IMR-90 (cell line): ENCODE measurements at regions not wholly inside any gene's neighbourhood (a gene's known extent, or its start where the extent isn't known, plus 50 kb on each side); places are given as distances from the start of the nearest gene placed in this dataset.

ENCODE experiments used
- ATAC-seq: fragments of 200-7000 bp; cut with Tn5 transposase; 2 replicates; pipeline ENCODE4 v1.9.1; 2020; ENCODE audit warnings: low read depth, mild to moderate bottlenecking, moderate library complexity
- BruUV-seq: library from RNA; stranded (reverse); fragments of 400-500 nt; replicated peaks from 2 replicates; lab custom pipeline; 2021; lab: Mats Ljungman, UMichigan
- CTCF ChIA-PET: fragments of 300-600 bp; formaldehyde crosslinking; extraction: SDS; loops from one replicate; lab custom pipeline; 2021; ENCODE audit warnings: antibody characterized with exemption; lab: Yijun Ruan, JAX
- POLR2A ChIA-PET: fragments of 300-600 bp; sonication (Branson Sonifier 250); formaldehyde crosslinking; loops from one replicate; lab custom pipeline; 2022; ENCODE audit warnings: antibody characterized with exemption; ENCODE audit not compliant: unreplicated experiment; lab: Charles Lee
- DNase-seq: peaks from one replicate; pipeline ENCODE4 v3.0.0; 2013
- H2AFZ ChIP-seq: replicated peaks from 2 replicates; pipeline ENCODE3; 2013; ENCODE audit warnings: low read length, mild to moderate bottlenecking; ENCODE audit not compliant: poor library complexity
- H2AK5ac ChIP-seq: 2 replicates; pipeline ENCODE4 v1.6.1; 2013; ENCODE audit warnings: low read depth, low read length, inconsistent platforms
- H2AK9ac ChIP-seq: replicated peaks from 2 replicates; pipeline ENCODE3; 2013; ENCODE audit warnings: mild to moderate bottlenecking, low read depth, low read length, moderate library complexity; ENCODE audit not compliant: poor library complexity
- H2BK120ac ChIP-seq: 2 replicates; pipeline ENCODE4 v1.6.1; 2013; ENCODE audit warnings: low read depth, low read length, inconsistent platforms
- H2BK15ac ChIP-seq: 3 replicates; pipeline ENCODE4 v1.6.1; 2013; ENCODE audit warnings: low read depth, low read length, inconsistent platforms
- H2BK20ac ChIP-seq: 2 replicates; pipeline ENCODE4 v1.6.1; 2013; ENCODE audit warnings: low read depth, mild to moderate bottlenecking, inconsistent platforms, low read length, moderate library complexity
- H2BK5ac ChIP-seq: 2 replicates; pipeline ENCODE4 v1.6.1; 2013; ENCODE audit warnings: mild to moderate bottlenecking, low read depth, low read length, inconsistent platforms; ENCODE audit not compliant: poor library complexity, severe bottlenecking
- H3K14ac ChIP-seq: replicated peaks from 2 replicates; pipeline ENCODE4 v1.6.1; 2013; ENCODE audit warnings: low read depth, low read length, inconsistent platforms
- H3K18ac ChIP-seq: 2 replicates; pipeline ENCODE4 v1.6.1; 2013; ENCODE audit warnings: low read depth, low read length, control low read depth
- H3K23ac ChIP-seq: 2 replicates; pipeline ENCODE4 v1.6.1; 2013; ENCODE audit warnings: low read depth, low read length, inconsistent platforms
- H3K27ac ChIP-seq: 2 replicates; pipeline ENCODE4 v1.5.1; 2013; ENCODE audit warnings: mild to moderate bottlenecking, control low read depth, low read length; ENCODE audit not compliant: insufficient read depth
- H3K27me3 ChIP-seq: 2 replicates; pipeline ENCODE4 v1.6.1; 2013; ENCODE audit warnings: low read length; ENCODE audit not compliant: control insufficient read depth, insufficient read depth
- H3K36me3 ChIP-seq: 2 replicates; pipeline ENCODE4 v1.6.1; 2013; ENCODE audit warnings: low read length, mixed read lengths; ENCODE audit not compliant: control insufficient read depth, insufficient read depth
- H3K4ac ChIP-seq: 2 replicates; pipeline ENCODE4 v1.6.1; 2013; ENCODE audit warnings: low read depth, low read length, inconsistent platforms
- H3K4me1 ChIP-seq: 2 replicates; pipeline ENCODE4 v1.6.1; 2013; ENCODE audit warnings: low read length, mixed read lengths; ENCODE audit not compliant: control insufficient read depth, insufficient read depth
- H3K4me2 ChIP-seq: 2 replicates; pipeline ENCODE4 v1.6.1; 2013; ENCODE audit warnings: low read depth, mild to moderate bottlenecking, control low read depth, low read length, moderate library complexity
- H3K4me3 ChIP-seq: 2 replicates; pipeline ENCODE4 v1.5.1; 2013; ENCODE audit warnings: low read depth, mild to moderate bottlenecking, control low read depth, low read length, moderate library complexity; ENCODE audit not compliant: insufficient read depth
- H3K56ac ChIP-seq: 2 replicates; pipeline ENCODE4 v1.6.1; 2013; ENCODE audit warnings: low read length, inconsistent platforms; ENCODE audit not compliant: insufficient read depth; ENCODE audit errors: extremely low read depth
- H3K79me1 ChIP-seq, 2 experiments: 2 replicates each; pipeline ENCODE4 v1.6.1; 2013; ENCODE audit warnings: low read length in 2 of 2, inconsistent platforms in 1 of 2, low read depth in 1 of 2
- H3K9ac ChIP-seq: 2 replicates; pipeline ENCODE4 v1.6.1; 2013; ENCODE audit warnings: low read depth, low read length, control low read depth
- H3K9me1 ChIP-seq: 2 replicates; pipeline ENCODE4 v1.6.1; 2013; ENCODE audit warnings: low read length, inconsistent platforms; ENCODE audit not compliant: insufficient read depth
- H3K9me3 ChIP-seq: 2 replicates; pipeline ENCODE4 v1.6.1; 2013; ENCODE audit warnings: low read length; ENCODE audit not compliant: control insufficient read depth, insufficient read depth
- H4K20me1 ChIP-seq: 2 replicates; pipeline ENCODE4 v1.6.1; 2013; ENCODE audit warnings: low read length, inconsistent platforms; ENCODE audit not compliant: insufficient read depth
- H4K5ac ChIP-seq: 2 replicates; pipeline ENCODE4 v1.6.1; 2013; ENCODE audit warnings: mild to moderate bottlenecking, low read depth, low read length, control low read depth
- H4K8ac ChIP-seq, 2 experiments: 2 replicates each; pipeline ENCODE4 v1.6.1; 2013; ENCODE audit warnings: low read depth in 2 of 2, low read length in 2 of 2, control low read depth in 1 of 2, inconsistent platforms in 1 of 2
- H4K91ac ChIP-seq: 2 replicates; pipeline ENCODE4 v1.6.1; 2013; ENCODE audit warnings: low read depth, low read length, inconsistent platforms; ENCODE audit not compliant: insufficient read depth
- BHLHE40 ChIP-seq: fragments of 150-350 bp; IDR thresholded peaks from 2 replicates; pipeline ENCODE4 v1.6.1; 2016; ENCODE audit warnings: mild to moderate bottlenecking, low read depth, low read length
- CEBPB ChIP-seq: IDR thresholded peaks from 2 replicates; pipeline ENCODE4 v1.6.1; 2012; ENCODE audit warnings: low read depth, low read length, improper control_type of control experiment
- CHD1 ChIP-seq: IDR thresholded peaks from 2 replicates; pipeline ENCODE4 v1.6.1; 2012; ENCODE audit warnings: low read depth, low read length, improper control_type of control experiment
- CTCF ChIP-seq: conservative IDR thresholded peaks from 2 replicates; pipeline ENCODE4 v1.5.1; 2012; ENCODE audit warnings: mild to moderate bottlenecking, low read depth, low read length, improper control_type of control experiment
- ELK1 ChIP-seq: fragments of 150-350 bp; IDR thresholded peaks from 2 replicates; pipeline ENCODE4 v1.6.1; 2016; ENCODE audit warnings: low read depth, mild to moderate bottlenecking, low read length, moderate library complexity, borderline replicate concordance
- FOS ChIP-seq: fragments of 150-350 bp; IDR thresholded peaks from 2 replicates; pipeline ENCODE4 v1.6.1; 2016; ENCODE audit warnings: low read depth, low read length
- MAFK ChIP-seq: IDR thresholded peaks from 2 replicates; pipeline ENCODE4 v1.6.1; 2012; ENCODE audit warnings: low read depth, low read length, improper control_type of control experiment
- MAZ ChIP-seq: IDR thresholded peaks from 2 replicates; pipeline ENCODE4 v1.6.1; 2012; ENCODE audit warnings: low read depth, mild to moderate bottlenecking, low read length, improper control_type of control experiment, moderate library complexity, borderline replicate concordance
- MXI1 ChIP-seq: IDR thresholded peaks from 2 replicates; pipeline ENCODE4 v1.6.1; 2012; ENCODE audit warnings: low read depth, mild to moderate bottlenecking, low read length, moderate library complexity, borderline replicate concordance
- NFE2L2 ChIP-seq: fragments of 150-350 bp; IDR thresholded peaks from 2 replicates; pipeline ENCODE4 v1.6.1; 2016; ENCODE audit warnings: low read depth, mild to moderate bottlenecking, low read length
- POLR2A ChIP-seq: IDR thresholded peaks from 2 replicates; pipeline ENCODE4 v1.6.1; 2012; ENCODE audit warnings: mild to moderate bottlenecking, low read depth, low read length
- RAD21 ChIP-seq: IDR thresholded peaks from 2 replicates; pipeline ENCODE4 v1.6.1; 2012; ENCODE audit warnings: low read length, improper control_type of control experiment
- RCOR1 ChIP-seq: IDR thresholded peaks from 2 replicates; pipeline ENCODE4 v1.6.1; 2012; ENCODE audit warnings: mild to moderate bottlenecking, low read length, improper control_type of control experiment; ENCODE audit not compliant: insufficient replicate concordance
- RFX5 ChIP-seq: IDR thresholded peaks from 2 replicates; pipeline ENCODE4 v1.8.0; 2012; ENCODE audit warnings: low read depth, mild to moderate bottlenecking, low read length, moderate library complexity
- SMC3 ChIP-seq: fragments of 150-350 bp; IDR thresholded peaks from 2 replicates; pipeline ENCODE4 v1.6.1; 2016; ENCODE audit warnings: low read depth, mild to moderate bottlenecking, antibody characterized with exemption, low read length, moderate library complexity
- USF2 ChIP-seq: fragments of 150-350 bp; IDR thresholded peaks from 2 replicates; pipeline ENCODE4 v1.6.1; 2017; ENCODE audit warnings: mild to moderate bottlenecking, antibody characterized with exemption, low read length, low read depth
- WGBS, 2 experiments: methylation state at CpG; one replicate each; pipeline versions ENCODE4 v1.1.5 to v1.1.7; 2013; ENCODE audit warnings: missing lambda C conversion rate in 2 of 2; ENCODE audit not compliant: insufficient read length in 1 of 2; ENCODE audit errors: extremely low coverage in 2 of 2; 5-methylcytosine and 5-hydroxymethylcytosine counted together
- dilution Hi-C: fragments of 300-500 bp; cut with HindIII; formaldehyde crosslinking; loops from one replicate; pipeline ENCODE4 v1.14.3; 2018; ENCODE audit warnings: low sequenced_read_pairs; ENCODE audit not compliant: unreplicated experiment
- in situ Hi-C: fragments of 300-500 bp; cut with MboI; formaldehyde crosslinking; loops from 3 replicates; pipeline ENCODE4 v1.14.3; 2019; ENCODE audit warnings: low sequenced_read_pairs, inconsistent platforms, mixed read lengths
- intact Hi-C: fragments of 100-400 bp; cut with micrococcal nuclease; formaldehyde crosslinking; loops from 2 replicates; pipeline ENCODE4 v1.10.0; 2022

GRCh38 chr17:34435182-34435928, 72.3 kb upstream of the CCL1 start:
- Histone ChIP-seq H3K4ac (no peak overlapping the region), H3K79me1 (no peaks in the 10 kb centered on the region), H3K18ac (no peak overlapping the region), H4K5ac (no peak overlapping the region), H2BK15ac (no peak overlapping the region), H2AK9ac (no peak overlapping the region), H2AFZ (no peak overlapping the region), H3K4me2 (no peak overlapping the region), H2BK20ac (no peak overlapping the region), H2BK120ac (no peak overlapping the region), H3K9me1 (no peaks in the 10 kb centered on the region), H3K9ac (no peak overlapping the region), H2AK5ac (no peak overlapping the region), H3K36me3 (no peaks in the 10 kb centered on the region), H3K4me3 (no peak overlapping the region), H3K4me1 (no peaks in the 10 kb centered on the region), H3K14ac (no peak overlapping the region), H4K91ac (no peak overlapping the region), H3K9me3 (no peaks in the 10 kb centered on the region), H3K23ac (no peak overlapping the region), H3K27me3 (no peaks in the 10 kb centered on the region), H3K56ac (no peak overlapping the region), H3K27ac (no peak overlapping the region), H4K8ac (no peak overlapping the region), H2BK5ac (no peak overlapping the region), H4K20me1 (no peaks in the 10 kb centered on the region)
- intact Hi-C loops = loop anchor here (10.0 kb wide), 1 partner anchor 879 kb away; no protein-coding TSS in a partner anchor
- ChIA-PET POLR2A (no interaction called here), CTCF (interaction anchor here (0.8 kb wide), 1 partner anchor 15 kb away, joined by 3 read pairs; no protein-coding TSS in a partner anchor)
- DNase-seq = no peak
- TF ChIP-seq BHLHE40 (no peak), RCOR1 (no peak), ELK1 (no peak), CEBPB (no peak), RFX5 (no peak), MAZ (no peak), USF2 (no peak), MXI1 (no peak), MAFK (no peak), RAD21 (no peak), POLR2A (no peak), CTCF (no peak), FOS (no peak), CHD1 (no peak), SMC3 (no peak), NFE2L2 (no peak)
- no peak for ATAC-seq
- 33% methylated on average over 1 of the region's 6 CpGs; no CpG with 5 or more reads in 1 of the 2 experiments for WGBS, 2 experiments
- in situ Hi-C loops = no loop called here
- dilution Hi-C loops = no loop called here
- BruUV-seq = no TSS peak
